GM12875 (cell line): ENCODE measurements at regions not wholly inside any gene's neighbourhood (a gene's known extent, or its start where the extent isn't known, plus 50 kb on each side); places are given as distances from the start of the nearest gene placed in this dataset.
"Not testable (repeated sequence)": the region's sequence is repeated elsewhere in the genome, so short reads cannot be mapped to it uniquely, and the experiment has no call there.

Source experiments
- H3K4me3 ChIP-seq: one replicate; pipeline ENCODE4 v1.5.1; 2011; ENCODE audit warnings: low read depth, low read length, control low read depth
- TF ChIP-seq, protein P1 (sequence below): IDR thresholded peaks from 2 replicates; pipeline ENCODE4 v1.5.1; 2011; ENCODE audit warnings: low read depth, mild to moderate bottlenecking, control low read depth, inconsistent platforms, low read length, moderate library complexity, borderline replicate concordance; ENCODE audit not compliant: insufficient read depth

DNA sequence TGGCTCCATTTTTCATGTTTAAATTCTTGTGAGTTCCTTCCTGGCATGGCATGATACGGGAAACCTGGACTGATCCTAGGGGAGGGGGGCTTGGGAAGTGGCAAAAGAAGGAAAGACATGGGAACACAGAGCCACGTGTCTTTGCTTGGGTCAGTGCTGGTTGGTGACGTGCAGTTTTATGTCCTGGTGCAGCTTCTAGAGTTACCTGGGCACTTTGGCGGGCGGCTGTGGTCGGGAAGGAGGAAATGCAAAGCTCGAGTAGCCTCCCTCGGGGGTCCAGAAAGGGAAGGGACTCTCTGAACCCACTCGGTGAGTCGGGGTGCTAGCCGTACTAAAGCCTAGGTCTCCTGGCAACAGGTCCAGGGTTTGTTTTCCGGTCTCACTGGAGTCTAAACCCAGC is 94.6 kb downstream of the APOB start:
- H3K4me3 ChIP-seq: no peak overlapping the region
- TF ChIP-seq, protein P1, sequence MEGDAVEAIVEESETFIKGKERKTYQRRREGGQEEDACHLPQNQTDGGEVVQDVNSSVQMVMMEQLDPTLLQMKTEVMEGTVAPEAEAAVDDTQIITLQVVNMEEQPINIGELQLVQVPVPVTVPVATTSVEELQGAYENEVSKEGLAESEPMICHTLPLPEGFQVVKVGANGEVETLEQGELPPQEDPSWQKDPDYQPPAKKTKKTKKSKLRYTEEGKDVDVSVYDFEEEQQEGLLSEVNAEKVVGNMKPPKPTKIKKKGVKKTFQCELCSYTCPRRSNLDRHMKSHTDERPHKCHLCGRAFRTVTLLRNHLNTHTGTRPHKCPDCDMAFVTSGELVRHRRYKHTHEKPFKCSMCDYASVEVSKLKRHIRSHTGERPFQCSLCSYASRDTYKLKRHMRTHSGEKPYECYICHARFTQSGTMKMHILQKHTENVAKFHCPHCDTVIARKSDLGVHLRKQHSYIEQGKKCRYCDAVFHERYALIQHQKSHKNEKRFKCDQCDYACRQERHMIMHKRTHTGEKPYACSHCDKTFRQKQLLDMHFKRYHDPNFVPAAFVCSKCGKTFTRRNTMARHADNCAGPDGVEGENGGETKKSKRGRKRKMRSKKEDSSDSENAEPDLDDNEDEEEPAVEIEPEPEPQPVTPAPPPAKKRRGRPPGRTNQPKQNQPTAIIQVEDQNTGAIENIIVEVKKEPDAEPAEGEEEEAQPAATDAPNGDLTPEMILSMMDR: no peak

DNA sequence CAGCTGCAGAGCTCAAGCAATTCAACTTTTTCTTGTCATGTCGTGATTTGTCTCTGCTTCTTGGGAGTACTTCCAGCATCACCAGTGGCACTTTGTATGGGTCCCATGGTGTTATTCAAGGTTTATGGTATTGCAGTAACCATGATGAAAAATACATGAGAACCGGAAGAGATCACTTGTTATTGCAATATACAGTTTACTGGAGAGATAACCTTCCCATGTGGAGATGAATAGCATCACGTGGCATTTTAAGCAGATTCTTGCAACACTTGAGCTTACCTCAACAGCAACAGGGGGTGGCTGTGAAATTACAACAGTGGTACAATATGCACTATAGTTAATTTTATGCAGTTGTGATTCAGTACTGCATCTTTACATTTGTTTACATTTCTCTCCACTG is 97.4 kb downstream of the APOB start:
- no peak overlapping the region for H3K4me3 ChIP-seq
- TF ChIP-seq, protein P1: no peak

DNA sequence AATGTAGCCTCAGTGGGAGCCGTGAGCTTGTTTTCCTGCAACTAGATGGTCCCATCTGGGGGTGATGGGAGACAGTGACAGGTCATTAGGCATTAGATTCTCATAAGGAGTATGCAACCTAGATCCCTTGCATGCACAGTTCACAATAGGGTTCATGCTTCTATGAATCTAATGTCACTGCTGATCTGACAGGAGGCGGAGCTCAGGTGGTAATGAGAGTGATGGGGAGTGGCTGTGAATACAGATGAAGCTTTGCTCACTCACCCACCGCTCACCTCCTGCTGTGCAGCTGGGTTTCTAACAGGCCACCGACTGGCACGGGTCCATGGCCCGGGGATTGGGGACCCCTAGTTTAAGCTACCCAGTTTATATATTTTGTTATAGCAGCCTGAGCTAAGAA is 100.2 kb downstream of the APOB start:
- H3K4me3 ChIP-seq: not testable (repeated sequence)

DNA sequence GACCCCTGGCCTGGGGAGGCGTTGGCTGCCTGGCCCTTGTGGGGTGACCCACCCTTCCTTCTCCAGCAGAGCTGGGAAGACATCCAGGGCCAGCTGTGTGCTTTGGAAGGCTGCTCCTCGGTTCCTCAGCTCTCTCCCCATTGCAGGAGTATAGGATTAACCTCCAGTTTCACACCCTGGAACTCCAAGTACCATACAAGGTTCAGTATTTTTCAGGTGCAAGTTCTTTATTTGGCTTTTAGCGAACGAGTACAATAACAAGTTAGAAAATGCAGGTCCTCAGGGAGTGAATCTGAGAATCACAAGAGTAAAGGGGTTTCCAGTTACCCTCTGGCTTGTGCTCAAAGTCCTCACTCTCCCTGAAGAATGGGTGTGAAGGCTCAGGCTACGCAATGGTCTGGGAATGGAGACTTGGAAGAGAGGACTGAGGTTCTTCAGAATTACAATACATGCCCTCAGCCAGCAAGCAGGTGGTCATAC is 101.2 kb downstream of the APOB start:
- TF ChIP-seq, protein P1: no peak
- H3K4me3 ChIP-seq: no peak overlapping the region

DNA sequence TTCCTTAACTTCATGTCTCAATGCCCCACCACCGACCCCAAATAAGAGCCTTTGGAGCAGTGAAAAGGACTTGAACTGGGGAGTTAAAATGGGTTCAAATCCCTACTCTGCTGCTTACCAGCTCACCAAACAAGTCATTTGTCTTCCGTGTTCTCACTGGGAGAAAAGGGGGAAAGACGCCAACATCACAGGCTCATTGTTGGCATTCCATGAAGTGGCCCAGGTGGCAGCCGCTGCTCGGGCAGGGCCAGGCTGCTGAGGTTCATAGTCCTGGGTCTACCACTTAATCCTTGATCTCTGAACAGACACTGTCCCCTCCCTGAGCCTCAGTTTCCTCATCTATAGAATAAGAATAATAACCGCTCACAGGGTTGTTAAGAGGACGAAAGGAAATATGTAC is 103.0 kb downstream of the APOB start:
- no peak overlapping the region for H3K4me3 ChIP-seq
- TF ChIP-seq, protein P1: no peak

DNA sequence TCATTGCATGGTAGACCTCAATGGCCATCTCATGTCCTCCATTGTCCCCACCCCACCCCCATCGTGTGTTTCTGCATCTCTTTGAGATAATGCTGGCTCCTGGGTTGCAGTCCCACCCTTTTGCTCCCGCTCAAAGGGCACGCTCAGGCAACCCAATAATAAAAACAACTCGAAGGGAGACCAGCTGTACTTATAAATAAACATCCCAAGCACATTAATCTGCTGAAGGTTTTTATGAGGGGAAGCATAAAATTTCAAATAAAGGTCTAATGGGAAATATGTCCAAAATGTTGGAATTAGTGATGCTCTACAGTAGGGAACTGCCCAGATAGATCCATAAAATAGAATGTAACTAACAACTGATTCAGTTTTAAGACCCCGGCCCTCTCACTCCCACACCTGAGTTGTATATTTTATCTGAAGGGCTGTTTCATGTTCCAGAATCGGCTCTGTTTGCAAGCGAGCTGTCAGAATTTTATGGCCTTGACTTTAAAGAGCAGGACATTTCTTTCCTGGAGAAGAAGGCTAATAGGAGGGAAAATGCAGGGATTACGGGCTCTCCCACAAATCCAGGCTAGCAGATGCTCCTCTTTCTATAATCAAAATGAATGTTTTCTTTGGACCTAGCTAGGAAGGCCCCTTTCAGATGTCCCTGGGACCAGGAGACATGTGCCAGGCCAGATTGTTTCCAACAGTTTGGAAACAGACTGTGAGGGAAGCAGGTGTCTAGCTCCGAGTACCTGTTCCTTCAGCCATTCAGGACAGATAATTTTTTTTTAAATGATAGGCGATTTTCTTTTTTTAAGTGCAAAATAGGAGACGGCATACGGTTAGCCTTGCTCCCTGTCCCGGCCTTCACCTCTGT is 103.7 kb downstream of the APOB start:
- TF ChIP-seq, protein P1: no peak
- H3K4me3 ChIP-seq: no peak overlapping the region

DNA sequence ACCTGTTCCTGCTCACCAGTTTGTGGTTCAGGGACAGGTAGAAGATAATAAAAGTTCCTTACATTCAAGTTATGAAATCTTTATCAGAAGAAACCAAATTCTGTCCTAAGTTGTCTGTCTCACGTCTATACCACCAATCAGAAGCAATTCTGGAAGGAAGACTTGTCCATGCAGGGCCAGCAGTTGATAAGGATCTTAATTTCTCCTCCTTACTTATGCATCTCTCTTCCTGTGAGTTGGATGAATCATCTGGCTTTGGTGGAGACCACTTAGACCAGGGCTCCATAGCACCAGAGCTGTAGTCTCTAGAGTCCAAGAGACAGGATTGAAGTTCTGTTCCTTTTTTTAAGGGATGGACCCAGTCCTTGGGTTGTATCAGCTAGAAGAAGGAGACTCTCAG is 106.5 kb downstream of the APOB start:
- TF ChIP-seq, protein P1: no peak
- H3K4me3 ChIP-seq: no peak overlapping the region
